GM12878 (cell line): ENCODE measurements at regions not wholly inside any gene's neighbourhood (a gene's known extent, or its start where the extent isn't known, plus 50 kb on each side); places are given as distances from the start of the nearest gene placed in this dataset.

Source experiments
- ATAC-seq: fragments of 200-7000 bp; cut with Tn5 transposase; 3 replicates; pipeline ENCODE4 v1.9.1; 2020; ENCODE audit warnings: mild to moderate bottlenecking, moderate library complexity
- BruUV-seq: library from RNA; stranded (reverse); fragments of 400-500 nt; replicated peaks from 2 replicates; lab custom pipeline; 2021; lab: Mats Ljungman, UMichigan
- CTCF ChIA-PET: fragments of 300-600 bp; sonication (Branson Sonifier 250); formaldehyde crosslinking; extraction: SDS; loops from one replicate; lab custom pipeline; 2021; ENCODE audit warnings: inconsistent platforms; lab: Yijun Ruan, JAX
- POLR2A ChIA-PET: fragments of 350-600 bp; formaldehyde crosslinking; extraction: SDS; loops from one replicate; lab custom pipeline; 2021; ENCODE audit warnings: inconsistent platforms; lab: Charles Lee
- RAD21 ChIA-PET: fragments of 300-600 bp; sonication (Branson Sonifier 250); formaldehyde crosslinking; loops from one replicate; lab custom pipeline; 2023; ENCODE audit warnings: antibody characterized with exemption; ENCODE audit not compliant: unreplicated experiment; lab: Charles Lee
- SMC1A ChIA-PET: fragments of 300-600 bp; sonication (Branson Sonifier 250); formaldehyde crosslinking; loops from one replicate; lab custom pipeline; 2023; ENCODE audit not compliant: unreplicated experiment, uncharacterized antibody; lab: Charles Lee
- DNase-seq: peaks from one replicate; pipeline ENCODE4 v3.0.0-alpha.2; 2011; ENCODE audit warnings: low read depth, low spot score
- FAIRE-seq: peaks from 3 replicates; lab custom pipeline; 2011; peaks lifted over from hg19 to GRCh38; lab: Jason Lieb, UNC
- H2AFZ ChIP-seq: 2 replicates; pipeline ENCODE4 v1.6.0; 2011; ENCODE audit warnings: low read depth, low read length, control low read depth; ENCODE audit not compliant: control insufficient read depth
- H3K27ac ChIP-seq: 2 replicates; pipeline ENCODE4 v1.5.1; 2011; ENCODE audit warnings: control low read depth; ENCODE audit not compliant: control insufficient read depth, insufficient read depth
- H3K27me3 ChIP-seq, 2 experiments: replicated peaks in 1 of 2; 2 replicates each; pipeline versions ENCODE4 v1.6.0 to v1.6.1; 2011; ENCODE audit warnings: low read length in 1 of 2; ENCODE audit not compliant: control insufficient read depth in 2 of 2, insufficient read depth in 2 of 2
- H3K36me3 ChIP-seq, 2 experiments: 2 replicates each; pipeline ENCODE4 v1.5.1; 2011; ENCODE audit warnings: low read length in 1 of 2; ENCODE audit not compliant: control insufficient read depth in 2 of 2, insufficient read depth in 2 of 2
- H3K4me1 ChIP-seq: 2 replicates; pipeline ENCODE4 v1.6.1; 2011; ENCODE audit warnings: mild to moderate bottlenecking, low read length, moderate library complexity, mixed read lengths; ENCODE audit not compliant: control insufficient read depth, insufficient read depth
- H3K4me2 ChIP-seq: 2 replicates; pipeline ENCODE4 v1.6.0; 2011; ENCODE audit warnings: control low read depth; ENCODE audit not compliant: control insufficient read depth, insufficient read depth
- H3K4me3 ChIP-seq: fragments of 200-600 bp; sonication (generic); 2 replicates; pipeline ENCODE4 v1.5.1; 2016
- H3K79me2 ChIP-seq: 2 replicates; pipeline ENCODE4 v1.6.0; 2011; ENCODE audit warnings: low read length; ENCODE audit not compliant: control insufficient read depth, insufficient read depth
- H3K9ac ChIP-seq: 2 replicates; pipeline ENCODE4 v1.8.0; 2011; ENCODE audit warnings: low read length, control low read depth, mixed read lengths; ENCODE audit not compliant: control insufficient read depth, insufficient read depth
- H3K9me3 ChIP-seq: replicated peaks from 3 replicates; pipeline ENCODE4 v1.5.1; 2011; ENCODE audit warnings: mild to moderate bottlenecking, low read length; ENCODE audit not compliant: control insufficient read depth, insufficient read depth
- H4K20me1 ChIP-seq: 2 replicates; pipeline ENCODE4 v1.6.0; 2011; ENCODE audit not compliant: control insufficient read depth, insufficient read depth
- CUX1 ChIP-seq: IDR thresholded peaks from 2 replicates; pipeline ENCODE4 v1.6.1; 2012; ENCODE audit warnings: improper control_type of control experiment, low read depth, low read length; ENCODE audit not compliant: insufficient replicate concordance
- ETV6 ChIP-seq, 2 experiments: fragments of 450-650 bp in 1 of 2; IDR thresholded peaks in 1 of 2; conservative IDR thresholded peaks in 1 of 2; 2 replicates each; pipeline ENCODE4 v1.6.1; 2014; ENCODE audit warnings: antibody characterized with exemption in 1 of 2, borderline replicate concordance in 1 of 2, low read depth in 1 of 2, mild to moderate bottlenecking in 1 of 2, moderate library complexity in 1 of 2
- WGBS: methylation state at CpG from one replicate; pipeline ENCODE4 v1.1.6; 2016; ENCODE audit warnings: low lambda C conversion rate; ENCODE audit not compliant: insufficient replicate concordance, insufficient coverage; ENCODE audit errors: missing lambda C conversion rate; 5-methylcytosine and 5-hydroxymethylcytosine counted together
- in situ Hi-C: fragments of 300-500 bp; cut with MboI; formaldehyde crosslinking; loops from 9 replicates; pipeline ENCODE4 v1.14.3; 2018; ENCODE audit warnings: mixed read lengths
- intact Hi-C: fragments of 100-400 bp; cut with micrococcal nuclease; formaldehyde crosslinking; loops from one replicate; pipeline ENCODE4 v1.14.2; 2022; ENCODE audit not compliant: unreplicated experiment

DNA sequence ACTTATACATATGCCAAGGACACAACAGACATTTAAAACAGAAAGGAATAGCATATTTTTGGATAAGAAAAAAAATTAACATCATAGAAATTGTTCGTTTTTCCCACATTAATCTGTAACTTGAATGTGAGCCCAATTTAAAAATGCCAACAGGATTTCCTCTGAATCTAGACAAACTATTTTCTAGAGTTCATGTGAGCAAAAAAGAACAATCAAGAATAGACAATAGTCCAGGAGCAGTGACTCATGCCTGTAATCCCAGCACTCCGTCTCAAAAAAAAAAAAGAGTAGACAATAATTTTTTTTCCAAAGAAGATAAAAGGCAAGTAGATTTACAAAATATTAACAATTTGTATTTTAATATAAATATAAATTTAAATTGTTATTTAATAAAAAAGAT is 73.7 kb upstream of the DUSP21 start:
- no TSS peak for BruUV-seq
- H3K4me1 ChIP-seq = no peaks in the 10 kb centered on the region
- DNase-seq = no peak
- ATAC-seq = no peak
- intact Hi-C loops (no loop called here), in situ Hi-C loops (no loop called here)
- RAD21 ChIA-PET = no interaction called here
- H3K27me3 ChIP-seq = no peaks in the 10 kb centered on the region
- no peaks in the 10 kb centered on the region for H4K20me1 ChIP-seq
- POLR2A ChIA-PET = no interaction called here
- FAIRE-seq = no peak
- H3K36me3 ChIP-seq = no peaks in the 10 kb centered on the region
- no peak overlapping the region for H3K9ac ChIP-seq
- SMC1A ChIA-PET = no interaction called here
- no peak overlapping the region for H2AFZ ChIP-seq
- no peak overlapping the region for H3K27ac ChIP-seq
- H3K9me3 ChIP-seq = no peaks in the 10 kb centered on the region; the same call in 2 of the 3 replicates
- CTCF ChIA-PET = no interaction called here
- H3K4me2 ChIP-seq = no peak overlapping the region
- 0% methylated on average over 1 of the region's 2 CpGs for WGBS
- TF ChIP-seq ETV6 (conservative IDR thresholded peaks at IDR 0.05 in 1 of 2, IDR thresholded peaks at IDR 0.05 in 1 of 2; ENCODE audit: borderline replicate concordance in 1 of 2, low read depth in 1 of 2) (no peak), CUX1 (no peak)
- no peak overlapping the region for H3K4me3 ChIP-seq
- no peaks in the 10 kb centered on the region for H3K79me2 ChIP-seq
